ENCODE measurements at regions not wholly inside any gene's neighbourhood (a gene's known extent, or its start where the extent isn't known, plus 50 kb on each side); places are given as distances from the start of the nearest gene placed in this dataset.

- DNase-seq (ENCODE audit: low read depth), result no peak
- H3K4me3 ChIP-seq (ENCODE audit: control insufficient read depth, low read depth, low read length), result no peak overlapping the region
- TF ChIP-seq, protein P1, sequence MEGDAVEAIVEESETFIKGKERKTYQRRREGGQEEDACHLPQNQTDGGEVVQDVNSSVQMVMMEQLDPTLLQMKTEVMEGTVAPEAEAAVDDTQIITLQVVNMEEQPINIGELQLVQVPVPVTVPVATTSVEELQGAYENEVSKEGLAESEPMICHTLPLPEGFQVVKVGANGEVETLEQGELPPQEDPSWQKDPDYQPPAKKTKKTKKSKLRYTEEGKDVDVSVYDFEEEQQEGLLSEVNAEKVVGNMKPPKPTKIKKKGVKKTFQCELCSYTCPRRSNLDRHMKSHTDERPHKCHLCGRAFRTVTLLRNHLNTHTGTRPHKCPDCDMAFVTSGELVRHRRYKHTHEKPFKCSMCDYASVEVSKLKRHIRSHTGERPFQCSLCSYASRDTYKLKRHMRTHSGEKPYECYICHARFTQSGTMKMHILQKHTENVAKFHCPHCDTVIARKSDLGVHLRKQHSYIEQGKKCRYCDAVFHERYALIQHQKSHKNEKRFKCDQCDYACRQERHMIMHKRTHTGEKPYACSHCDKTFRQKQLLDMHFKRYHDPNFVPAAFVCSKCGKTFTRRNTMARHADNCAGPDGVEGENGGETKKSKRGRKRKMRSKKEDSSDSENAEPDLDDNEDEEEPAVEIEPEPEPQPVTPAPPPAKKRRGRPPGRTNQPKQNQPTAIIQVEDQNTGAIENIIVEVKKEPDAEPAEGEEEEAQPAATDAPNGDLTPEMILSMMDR (IDR thresholded peaks at IDR 0.05; ENCODE audit: control insufficient read depth, insufficient read depth, low read depth, low read length, missing control alignments), result no peak
Observed at GRCh38 chr5:174420651-174421407, 303.6 kb upstream of the MSX2 start.

DNA sequence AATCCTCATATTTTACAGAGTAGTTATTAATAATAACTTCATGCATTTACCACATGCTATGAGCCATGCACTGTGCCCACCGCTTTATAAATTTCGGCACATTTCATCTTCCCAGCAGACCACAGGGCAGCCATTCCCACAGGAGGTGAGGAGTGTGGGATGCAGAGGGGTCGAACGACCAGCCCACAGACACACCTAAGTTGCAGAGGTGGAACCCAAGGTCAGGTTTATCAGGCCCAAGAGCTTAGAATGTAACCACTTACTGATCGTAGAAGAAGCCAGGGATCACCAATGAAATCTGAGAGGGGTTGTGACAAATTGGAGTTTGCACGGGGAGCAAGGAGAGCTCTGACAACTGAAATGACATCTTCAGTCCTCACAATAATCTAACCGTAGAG lies 303.0 kb upstream of the MSX2 start:
- no peak for DNase-seq (ENCODE audit: low read depth)
- TF ChIP-seq, protein P1 (IDR thresholded peaks at IDR 0.05; ENCODE audit: control insufficient read depth, insufficient read depth, low read depth, low read length, missing control alignments), result no peak
- H3K4me3 ChIP-seq (ENCODE audit: control insufficient read depth, low read depth, low read length), result no peak overlapping the region

DNA sequence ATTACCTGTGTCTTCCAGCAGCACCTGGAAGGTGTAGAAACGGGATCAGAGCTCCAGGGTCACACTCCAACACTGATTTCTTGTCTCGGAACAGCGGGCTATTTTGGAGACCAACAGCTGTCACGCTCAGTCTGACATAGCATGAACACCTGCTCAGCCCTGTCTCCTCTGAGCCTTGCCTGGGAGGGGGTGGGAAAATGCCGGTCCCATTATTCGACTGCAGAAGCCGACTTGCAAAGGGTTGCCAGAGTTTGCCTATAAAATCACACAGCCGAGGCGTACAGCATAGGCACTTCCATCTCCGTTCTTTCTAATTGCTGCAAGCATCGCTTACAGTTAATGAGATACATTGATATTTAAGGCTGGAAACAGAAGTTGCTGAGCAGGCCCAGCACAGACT lies 300.8 kb upstream of the MSX2 start:
- TF ChIP-seq, protein P1 (IDR thresholded peaks at IDR 0.05; ENCODE audit: control insufficient read depth, insufficient read depth, low read depth, low read length, missing control alignments), result no peak
- no peak for DNase-seq (ENCODE audit: low read depth)
- no peak overlapping the region for H3K4me3 ChIP-seq (ENCODE audit: control insufficient read depth, low read depth, low read length)

DNA sequence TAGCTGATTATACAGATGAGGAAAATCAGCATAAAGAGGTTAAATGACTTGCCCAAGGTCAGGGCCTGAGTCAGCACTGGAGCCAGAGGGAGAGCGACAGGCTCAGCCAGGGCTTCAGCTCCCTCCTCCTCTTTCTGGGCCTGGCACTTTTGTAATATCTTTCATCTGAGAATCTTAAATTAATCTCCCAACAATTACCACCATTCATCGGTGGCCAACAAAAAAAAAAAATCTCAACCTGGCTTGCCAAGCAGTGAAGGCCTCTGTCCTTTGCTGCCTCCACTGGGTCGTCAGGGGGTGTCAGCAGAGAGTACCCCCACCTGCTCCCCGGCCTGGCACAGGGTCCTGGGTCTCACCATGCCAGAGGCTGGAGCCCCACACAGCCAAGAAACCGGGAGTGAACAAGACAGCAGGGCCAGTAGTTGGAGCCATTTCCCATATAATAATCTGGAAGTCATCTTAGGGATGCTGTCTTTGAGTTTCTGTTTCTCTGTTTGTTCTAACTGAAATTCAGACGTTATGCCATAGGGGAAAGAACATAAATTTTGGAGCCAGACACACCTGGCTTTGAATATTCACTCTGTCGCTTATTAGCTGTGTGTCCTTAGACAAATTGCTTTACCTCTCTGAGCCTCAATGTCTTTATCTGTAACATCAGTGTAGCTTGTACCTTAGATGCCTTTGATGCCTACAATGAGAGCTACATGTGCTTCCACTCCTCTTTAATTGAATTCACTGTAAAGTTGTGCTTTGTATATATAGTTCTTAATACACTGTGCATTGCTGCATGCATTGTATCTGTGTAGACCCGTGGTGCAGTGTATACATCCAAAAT lies 299.9 kb upstream of the MSX2 start:
- H3K4me3 ChIP-seq (ENCODE audit: control insufficient read depth, low read depth, low read length), result no peak overlapping the region
- DNase-seq (ENCODE audit: low read depth), result no peak
- TF ChIP-seq, protein P1 (IDR thresholded peaks at IDR 0.05; ENCODE audit: control insufficient read depth, insufficient read depth, low read depth, low read length, missing control alignments), result peak; percentile 46

GRCh38 chr5:174425271-174425963 lies 299.0 kb upstream of the MSX2 start:
- no peak overlapping the region for H3K4me3 ChIP-seq (ENCODE audit: control insufficient read depth, low read depth, low read length)
- DNase-seq (ENCODE audit: low read depth), result no peak
- TF ChIP-seq, protein P1 (IDR thresholded peaks at IDR 0.05; ENCODE audit: control insufficient read depth, insufficient read depth, low read depth, low read length, missing control alignments), result no peak

DNA sequence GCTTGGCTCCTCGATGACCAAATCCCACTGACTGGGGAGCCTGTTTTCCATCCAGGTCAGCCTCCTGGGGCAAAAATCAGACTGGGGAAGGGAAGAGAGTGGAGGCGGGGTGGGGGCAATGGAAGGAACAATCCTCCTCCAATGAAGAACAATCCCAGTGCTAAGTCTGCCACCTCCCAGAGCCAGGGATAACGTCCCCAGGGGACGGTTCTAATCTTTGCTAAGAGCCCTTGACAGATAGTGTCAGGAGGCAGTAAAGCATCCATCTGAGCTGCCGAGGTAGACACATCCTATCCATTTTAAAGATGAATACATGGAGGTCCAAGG lies 298.5 kb upstream of the MSX2 start:
- DNase-seq (ENCODE audit: low read depth), result no peak
- no peak overlapping the region for H3K4me3 ChIP-seq (ENCODE audit: control insufficient read depth, low read depth, low read length)
- TF ChIP-seq, protein P1 (IDR thresholded peaks at IDR 0.05; ENCODE audit: control insufficient read depth, insufficient read depth, low read depth, low read length, missing control alignments), result no peak

All from AG09309 (cell line).